ENCODE measurements at regions not wholly inside any gene's neighbourhood (a gene's known extent, or its start where the extent isn't known, plus 50 kb on each side); places are given as distances from the start of the nearest gene placed in this dataset.
"Not testable (repeated sequence)": the region's sequence is repeated elsewhere in the genome, so short reads cannot be mapped to it uniquely, and the experiment has no call there.

DNA sequence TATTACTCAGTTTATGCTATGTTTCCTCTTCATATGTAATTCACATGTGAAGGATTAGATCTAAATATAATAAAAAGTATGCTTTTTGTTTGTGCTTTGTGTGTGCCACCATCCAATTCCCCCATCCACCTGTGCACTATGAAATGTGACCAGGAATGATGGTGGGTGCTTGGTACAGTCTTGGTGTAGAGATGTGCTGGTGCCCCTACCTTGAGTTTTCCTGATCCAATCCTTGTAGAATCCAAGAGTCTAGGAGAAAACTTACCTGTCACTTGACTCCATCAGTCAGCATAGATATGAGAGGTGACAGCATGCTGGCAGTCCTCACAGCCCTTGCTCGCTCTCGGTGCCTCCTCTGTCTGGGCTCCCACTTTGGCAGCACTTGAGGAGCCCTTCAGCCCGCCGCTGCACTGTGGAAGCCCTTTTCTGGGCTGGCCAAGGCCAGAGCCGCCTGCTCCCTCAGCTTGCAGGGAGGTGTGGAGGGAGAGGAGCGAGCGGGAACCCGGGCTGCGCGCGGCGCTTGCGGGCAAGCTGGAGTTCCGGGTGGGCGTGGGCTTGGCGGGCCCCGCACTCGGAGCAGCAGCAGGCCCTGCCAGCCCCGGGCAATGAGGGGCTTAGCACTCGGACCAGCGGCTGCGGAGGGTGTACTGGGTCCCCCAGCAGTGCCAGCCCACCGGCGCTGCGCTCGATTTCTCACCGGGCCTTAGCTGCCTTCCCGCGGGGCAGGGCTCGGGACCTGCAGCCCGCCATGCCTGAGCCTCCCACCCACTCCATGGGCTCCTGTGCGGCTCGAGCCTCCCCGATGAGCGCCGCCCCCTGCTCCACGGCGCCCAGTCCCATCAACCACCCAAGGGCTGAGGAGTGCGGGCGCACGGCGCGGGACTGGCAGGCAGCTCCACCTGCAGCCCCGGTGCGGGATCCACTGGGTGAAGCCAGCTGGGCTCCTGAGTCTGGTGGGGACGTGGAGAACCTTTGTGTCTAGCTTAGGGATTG, 874.7 kb downstream of the PLA2G4A start:
- TF ChIP-seq, protein P1, sequence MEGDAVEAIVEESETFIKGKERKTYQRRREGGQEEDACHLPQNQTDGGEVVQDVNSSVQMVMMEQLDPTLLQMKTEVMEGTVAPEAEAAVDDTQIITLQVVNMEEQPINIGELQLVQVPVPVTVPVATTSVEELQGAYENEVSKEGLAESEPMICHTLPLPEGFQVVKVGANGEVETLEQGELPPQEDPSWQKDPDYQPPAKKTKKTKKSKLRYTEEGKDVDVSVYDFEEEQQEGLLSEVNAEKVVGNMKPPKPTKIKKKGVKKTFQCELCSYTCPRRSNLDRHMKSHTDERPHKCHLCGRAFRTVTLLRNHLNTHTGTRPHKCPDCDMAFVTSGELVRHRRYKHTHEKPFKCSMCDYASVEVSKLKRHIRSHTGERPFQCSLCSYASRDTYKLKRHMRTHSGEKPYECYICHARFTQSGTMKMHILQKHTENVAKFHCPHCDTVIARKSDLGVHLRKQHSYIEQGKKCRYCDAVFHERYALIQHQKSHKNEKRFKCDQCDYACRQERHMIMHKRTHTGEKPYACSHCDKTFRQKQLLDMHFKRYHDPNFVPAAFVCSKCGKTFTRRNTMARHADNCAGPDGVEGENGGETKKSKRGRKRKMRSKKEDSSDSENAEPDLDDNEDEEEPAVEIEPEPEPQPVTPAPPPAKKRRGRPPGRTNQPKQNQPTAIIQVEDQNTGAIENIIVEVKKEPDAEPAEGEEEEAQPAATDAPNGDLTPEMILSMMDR (IDR thresholded peaks at IDR 0.05; ENCODE audit: low read length) = not testable (repeated sequence)
- not testable (repeated sequence) for TF ChIP-seq EZH2 (IDR thresholded peaks at IDR 0.05; ENCODE audit: borderline replicate concordance, low read length)
